ENCODE measurements at regions not wholly inside any gene's neighbourhood (a gene's known extent, or its start where the extent isn't known, plus 50 kb on each side); places are given as distances from the start of the nearest gene placed in this dataset.

- no peak for DNase-seq
Measured at GRCh38 chr5:155222393-155222792, 208.8 kb downstream of the KIF4B start.

- DNase-seq: no peak
Measured at GRCh38 chr5:155229135-155229534, 215.6 kb downstream of the KIF4B start.

GRCh38 chr5:155239803-155240202 is 226.2 kb downstream of the KIF4B start:
- DNase-seq: no peak

GRCh38 chr5:155250596-155250995 is 237.0 kb downstream of the KIF4B start:
- DNase-seq: no peak

GRCh38 chr5:155252025-155252424 is 238.5 kb downstream of the KIF4B start:
- DNase-seq: no peak

GRCh38 chr5:155252717-155253116 is 239.2 kb downstream of the KIF4B start:
- DNase-seq: no peak

- DNase-seq: no peak
Measured at GRCh38 chr5:155254399-155254798, 240.8 kb downstream of the KIF4B start.

- no peak for DNase-seq
Measured at GRCh38 chr5:155258161-155258560, 244.6 kb downstream of the KIF4B start.

GRCh38 chr5:155259648-155260047 is 246.1 kb downstream of the KIF4B start:
- DNase-seq: no peak

- DNase-seq: no peak
Measured at GRCh38 chr5:155260798-155261197, 247.2 kb downstream of the KIF4B start.

GRCh38 chr5:155263381-155263780 is 249.8 kb downstream of the KIF4B start:
- DNase-seq: no peak

GRCh38 chr5:155264809-155265208 is 251.3 kb downstream of the KIF4B start:
- no peak for DNase-seq

GRCh38 chr5:155268770-155269425 is 255.3 kb downstream of the KIF4B start:
- DNase-seq: no peak

GRCh38 chr5:155270725-155271124 is 257.2 kb downstream of the KIF4B start:
- DNase-seq: no peak

- DNase-seq: no peak
Measured at GRCh38 chr5:155274484-155274883, 260.9 kb downstream of the KIF4B start.

GRCh38 chr5:155275222-155275621 is 261.7 kb downstream of the KIF4B start:
- no peak for DNase-seq

GRCh38 chr5:155276231-155276630 is 262.7 kb downstream of the KIF4B start:
- no peak for DNase-seq

GRCh38 chr5:155278532-155278931 is 265.0 kb downstream of the KIF4B start:
- no peak for DNase-seq

GRCh38 chr5:155282503-155283107 is 269.1 kb downstream of the KIF4B start:
- no peak for DNase-seq

- no peak for DNase-seq
Measured at GRCh38 chr5:155285706-155286105, 272.2 kb downstream of the KIF4B start.

- no peak for DNase-seq
Measured at GRCh38 chr5:155290937-155291336, 277.4 kb downstream of the KIF4B start.

GRCh38 chr5:155293605-155294178 is 280.1 kb downstream of the KIF4B start:
- DNase-seq: no peak

GRCh38 chr5:155295111-155295510 is 281.6 kb downstream of the KIF4B start:
- DNase-seq: no peak

- no peak for DNase-seq
Measured at GRCh38 chr5:155299386-155300005, 285.9 kb downstream of the KIF4B start.
